K562 (cell line): ENCODE measurements at regions not wholly inside any gene's neighbourhood (a gene's known extent, or its start where the extent isn't known, plus 50 kb on each side); places are given as distances from the start of the nearest gene placed in this dataset.

Experiments used
- ATAC-seq: fragments of 200-7000 bp; cut with Tn5 transposase; 3 replicates; pipeline ENCODE4 v1.9.1; 2020; ENCODE audit warnings: moderate library complexity
- BruUV-seq: library from RNA; stranded (reverse); fragments of 400-500 nt; replicated peaks from 2 replicates; lab custom pipeline; 2021; lab: Mats Ljungman, UMichigan
- CTCF ChIA-PET: fragments of 300-600 bp; formaldehyde crosslinking; extraction: SDS; loops from one replicate; lab custom pipeline; 2021; ENCODE audit warnings: low intra/inter-chr PET ratio; lab: Yijun Ruan, JAX
- POLR2A ChIA-PET: fragments of 300-600, 350-650 bp; sonication (Branson Sonifier 250); formaldehyde crosslinking; extraction: SDS; loops from one replicate; lab custom pipeline; 2021; ENCODE audit warnings: antibody characterized with exemption, inconsistent platforms; lab: Yijun Ruan, JAX
- DNase-seq, 4 experiments: peaks; one replicate each; pipeline versions ENCODE4 v3.0.0 to v3.0.0-alpha.2; 2011 to 2018; ENCODE audit warnings: low spot score in 3 of 4, mixed read lengths in 3 of 4; ENCODE audit errors: extremely low read depth in 1 of 4
- FAIRE-seq: peaks from 2 replicates; lab custom pipeline; 2011; peaks lifted over from hg19 to GRCh38; lab: Jason Lieb, UNC
- H2AFZ ChIP-seq: 2 replicates; pipeline ENCODE4 v1.6.0; 2011; ENCODE audit warnings: low read depth, low read length, control low read depth, inconsistent platforms
- H3K27ac ChIP-seq: fragments of 200-600 bp; 3 replicates; pipeline ENCODE4 v1.8.0; 2011; ENCODE audit warnings: low read depth, mild to moderate bottlenecking, control low read depth, inconsistent platforms, low read length, moderate library complexity, mixed read lengths; ENCODE audit errors: extremely low read depth
- H3K27me3 ChIP-seq, 2 experiments: fragments of 300-600 bp in 1 of 2; 2 replicates in 1 of 2; 3 replicates in 1 of 2; pipeline versions ENCODE4 v1.6.0 to v1.8.0; 2011; ENCODE audit warnings: inconsistent platforms in 2 of 2, low read length in 2 of 2, mild to moderate bottlenecking in 1 of 2, mixed read lengths in 1 of 2, moderate library complexity in 1 of 2; ENCODE audit not compliant: control insufficient read depth in 2 of 2, insufficient read depth in 2 of 2
- H3K36me3 ChIP-seq: fragments of 300-600 bp; 3 replicates; pipeline ENCODE4 v1.8.0; 2011; ENCODE audit warnings: mild to moderate bottlenecking, low read length, inconsistent platforms; ENCODE audit not compliant: control insufficient read depth, insufficient read depth
- H3K4me1 ChIP-seq, 2 experiments: fragments of 200-600 bp in 1 of 2; replicated peaks in 1 of 2; 2 replicates in 1 of 2; 3 replicates in 1 of 2; pipeline versions ENCODE4 v1.5.1 to v1.8.0; 2011; ENCODE audit warnings: inconsistent platforms in 2 of 2, low read length in 2 of 2, mild to moderate bottlenecking in 1 of 2, mixed read lengths in 1 of 2, moderate library complexity in 1 of 2; ENCODE audit not compliant: control insufficient read depth in 2 of 2, insufficient read depth in 2 of 2
- H3K4me2 ChIP-seq: 2 replicates; pipeline ENCODE4 v1.6.1; 2011; ENCODE audit warnings: low read length, control low read depth, inconsistent platforms, mixed read lengths; ENCODE audit not compliant: insufficient read depth
- H3K4me3 ChIP-seq: fragments of 200-600 bp; sonication (generic), shearing (Covaris generic); 2 replicates; pipeline ENCODE4 v1.5.1; 2016; ENCODE audit warnings: control low read depth, inconsistent platforms
- H3K79me2 ChIP-seq: fragments of 200-600 bp; 3 replicates; pipeline ENCODE4 v1.8.0; 2011; ENCODE audit warnings: low read length, inconsistent platforms; ENCODE audit not compliant: control insufficient read depth, insufficient read depth
- H3K9ac ChIP-seq, 2 experiments: 2 replicates each; pipeline versions ENCODE4 v1.6.0 to v1.6.1; 2011; ENCODE audit warnings: low read depth in 2 of 2, low read length in 2 of 2, control low read depth in 1 of 2, inconsistent platforms in 1 of 2, mild to moderate bottlenecking in 1 of 2, mixed read lengths in 1 of 2; ENCODE audit not compliant: insufficient read depth in 1 of 2
- H3K9me1 ChIP-seq: one replicate; pipeline ENCODE4 v1.6.0; 2011; ENCODE audit warnings: inconsistent platforms, mild to moderate bottlenecking, low read length, moderate library complexity; ENCODE audit not compliant: control insufficient read depth, insufficient read depth
- H3K9me3 ChIP-seq: replicated peaks from 2 replicates; pipeline ENCODE4 v1.5.1; 2011; ENCODE audit warnings: low read depth, low read length, inconsistent platforms; ENCODE audit not compliant: control insufficient read depth, insufficient read depth
- H4K20me1 ChIP-seq: replicated peaks from 2 replicates; pipeline ENCODE4 v1.6.1; 2011; ENCODE audit warnings: low read length, inconsistent platforms, mixed read lengths; ENCODE audit not compliant: control insufficient read depth, insufficient read depth
- CGGBP1 ChIP-seq: fragments of 250-450 bp; sonication (Bioruptor Pico); IDR thresholded peaks from 2 replicates; pipeline ENCODE4 v1.9.0; 2021; ENCODE audit warnings: mild to moderate bottlenecking
- ETV5 ChIP-seq: sonication (generic); formaldehyde crosslinking; IDR thresholded peaks from 2 replicates; pipeline ENCODE4 v1.4.0; 2020; ENCODE audit warnings: low read depth, mild to moderate bottlenecking, missing genetic modification reagents
- SFPQ ChIP-seq: fragments of 200-400 bp; formaldehyde crosslinking; IDR thresholded peaks from 2 replicates; pipeline ENCODE4 v1.6.1; 2017; ENCODE audit warnings: mild to moderate bottlenecking, low read depth, low read length, moderate library complexity
- ZNF407 ChIP-seq: fragments of 450-650 bp; IDR thresholded peaks from 2 replicates; pipeline ENCODE4 v1.6.1; 2016; ENCODE audit warnings: low read depth
- WGBS: fragments of 100-300 bp; shearing (Covaris generic); methylation state at CpG from one replicate; pipeline ENCODE4 v1.1.6; 2016; ENCODE audit warnings: low coverage, mixed read lengths; ENCODE audit not compliant: insufficient coverage; ENCODE audit errors: missing lambda C conversion rate; 5-methylcytosine and 5-hydroxymethylcytosine counted together
- in situ Hi-C: fragments of 300-500 bp; cut with MboI; formaldehyde crosslinking; loops from 4 replicates; pipeline ENCODE4 v1.15.0; 2018; ENCODE audit warnings: inconsistent platforms, mixed read lengths
- intact Hi-C: fragments of 100-400 bp; cut with micrococcal nuclease; formaldehyde crosslinking; loops from 2 replicates; pipeline ENCODE4 v1.14.2; 2022

- ChIA-PET CTCF (no interaction called here), POLR2A (interaction anchor here (0.6 to 1.1 kb wide), 2 partner anchors 14 to 34 kb away, joined by 3 read pairs; no protein-coding TSS in a partner anchor)
- H3K4me1 ChIP-seq: no peaks in the 10 kb centered on the region
- no peaks in the 10 kb centered on the region for H3K27me3 ChIP-seq
- H3K9ac ChIP-seq: no peak overlapping the region
- in situ Hi-C loops (no loop called here), intact Hi-C loops (no loop called here)
- 63% methylated on average over 2 of the region's 2 CpGs for WGBS
- DNase-seq: no peak
- H2AFZ ChIP-seq: no peak overlapping the region
- H3K4me3 ChIP-seq: no peak overlapping the region
- peaks cover 25% of the 10 kb centered on the region; the same call in 2 of the 3 replicates for H3K36me3 ChIP-seq
- H3K9me1 ChIP-seq: no peaks in the 10 kb centered on the region
- no peak overlapping the region for H3K27ac ChIP-seq
- H4K20me1 ChIP-seq: no peaks in the 10 kb centered on the region
- H3K9me3 ChIP-seq: no peaks in the 10 kb centered on the region
- ATAC-seq: no peak
- no peak overlapping the region for H3K4me2 ChIP-seq
- no peak for TF ChIP-seq CGGBP1 (CRISPR knock-in tag)
- H3K79me2 ChIP-seq: peaks cover 17% of the 10 kb centered on the region; the same call in 1 of the 3 replicates
- BruUV-seq: no TSS peak
- no peak for FAIRE-seq
Measured at GRCh38 chr4:32031026-32031425, 1310.9 kb downstream of the PCDH7 start.

- BruUV-seq: no TSS peak
- in situ Hi-C loops: no loop called here
- no peak for TF ChIP-seq ETV5 (CRISPR knock-in tag)
- no peak for TF ChIP-seq SFPQ
- no peak for TF ChIP-seq ZNF407
Measured at GRCh38 chr4:32032136-32032672, 1312.0 kb downstream of the PCDH7 start.

More at GRCh38 chr4:32032136-32032672, 1312.0 kb downstream of the PCDH7 start:
- intact Hi-C loops: no loop called here
- ChIA-PET POLR2A (no interaction called here), CTCF (no interaction called here)
- Histone ChIP-seq H3K36me3 (peaks cover 29% of the 10 kb centered on the region; the same call in 2 of the 3 replicates), H3K4me3 (no peak overlapping the region), H3K79me2 (peaks cover 20% of the 10 kb centered on the region; the same call in 1 of the 3 replicates), H2AFZ (no peak overlapping the region), H3K9me1 (no peaks in the 10 kb centered on the region), H3K27me3 (no peaks in the 10 kb centered on the region), H3K27ac (no peak overlapping the region), H3K4me2 (no peak overlapping the region), H3K9ac (no peak overlapping the region), H3K4me1 (no peaks in the 10 kb centered on the region), H3K9me3 (no peaks in the 10 kb centered on the region), H4K20me1 (no peaks in the 10 kb centered on the region)
- ATAC-seq (no peak), DNase-seq (no peak), FAIRE-seq (no peak)
- WGBS: 69% methylated on average over 5 of the region's 5 CpGs
